Stimulated activated CD4-positive, alpha-beta T cell treated with anti-CD3 and anti-CD28 coated beads, TNF-alpha, amount 100 ng/mL, for 1 hour (primary cell): ENCODE measurements at regions not wholly inside any gene's neighbourhood (a gene's known extent, or its start where the extent isn't known, plus 50 kb on each side); places are given as distances from the start of the nearest gene placed in this dataset.

Experiments used
- DNase-seq, 3 donors: peaks; one replicate each; pipeline ENCODE4 v3.0.0-alpha.2; 2020; ENCODE audit warnings: low read depth in 3 of 3, low spot score in 1 of 3

- no peak for DNase-seq
Measured at GRCh38 chr18:25726298-25726697, 364.1 kb downstream of the SS18 start.

GRCh38 chr18:25725501-25725900 lies 364.9 kb downstream of the SS18 start:
- no peak for DNase-seq

- no peak for DNase-seq
Measured at GRCh38 chr18:25724997-25725396, 365.4 kb downstream of the SS18 start.

GRCh38 chr18:25724121-25724520 lies 366.3 kb downstream of the SS18 start:
- no peak for DNase-seq

- no peak for DNase-seq
Measured at GRCh38 chr18:25713103-25713502, 361.1 kb upstream of the ZNF521 start.

- DNase-seq: no peak
Measured at GRCh38 chr18:25710981-25711380, 359.0 kb upstream of the ZNF521 start.

GRCh38 chr18:25705650-25706049 lies 353.7 kb upstream of the ZNF521 start:
- no peak for DNase-seq

GRCh38 chr18:25704494-25704893 lies 352.5 kb upstream of the ZNF521 start:
- DNase-seq: no peak

- DNase-seq: no peak
Measured at GRCh38 chr18:25704071-25704470, 352.1 kb upstream of the ZNF521 start.

- no peak for DNase-seq
Measured at GRCh38 chr18:25701821-25702220, 349.9 kb upstream of the ZNF521 start.

- DNase-seq: no peak
Measured at GRCh38 chr18:25686960-25687500, 335.1 kb upstream of the ZNF521 start.

GRCh38 chr18:25685088-25685487 lies 333.1 kb upstream of the ZNF521 start:
- no peak for DNase-seq

- no peak for DNase-seq
Measured at GRCh38 chr18:25679491-25679890, 327.5 kb upstream of the ZNF521 start.

GRCh38 chr18:25678221-25678620 lies 326.3 kb upstream of the ZNF521 start:
- DNase-seq: no peak

- no peak for DNase-seq
Measured at GRCh38 chr18:25675123-25675850, 323.3 kb upstream of the ZNF521 start.

GRCh38 chr18:25674183-25674582 lies 322.2 kb upstream of the ZNF521 start:
- DNase-seq: no peak

- DNase-seq: no peak
Measured at GRCh38 chr18:25672490-25672889, 320.5 kb upstream of the ZNF521 start.

GRCh38 chr18:25669741-25670140 lies 317.8 kb upstream of the ZNF521 start:
- DNase-seq: no peak

GRCh38 chr18:25662272-25662671 lies 310.3 kb upstream of the ZNF521 start:
- no peak for DNase-seq

- no peak for DNase-seq
Measured at GRCh38 chr18:25661831-25662230, 309.9 kb upstream of the ZNF521 start.

- DNase-seq: no peak
Measured at GRCh38 chr18:25659541-25659940, 307.6 kb upstream of the ZNF521 start.

- no peak for DNase-seq
Measured at GRCh38 chr18:25658476-25658875, 306.5 kb upstream of the ZNF521 start.

- no peak for DNase-seq
Measured at GRCh38 chr18:25651553-25651952, 299.6 kb upstream of the ZNF521 start.
